Globus pallidus (tissue), 1 donor: ENCODE measurements at regions not wholly inside any gene's neighbourhood (a gene's known extent, or its start where the extent isn't known, plus 50 kb on each side); places are given as distances from the start of the nearest gene placed in this dataset.

Experiments
- DNase-seq: peaks from one replicate; pipeline ENCODE4 v3.0.0-alpha.2; 2015; ENCODE audit warnings: low spot score

- no peak for DNase-seq
Observed at GRCh38 chr18:23386317-23386716, 66.8 kb upstream of the RIOK3 start.

- DNase-seq, result no peak
Observed at GRCh38 chr18:23387265-23387664, 65.8 kb upstream of the RIOK3 start.

GRCh38 chr18:23388357-23388756 lies 64.7 kb upstream of the RIOK3 start:
- DNase-seq, result no peak

GRCh38 chr18:23391156-23391555 lies 61.9 kb upstream of the RIOK3 start:
- DNase-seq, result no peak

- no peak for DNase-seq
Observed at GRCh38 chr18:23397907-23398306, 55.2 kb upstream of the RIOK3 start.

GRCh38 chr18:23398401-23398800 lies 54.7 kb upstream of the RIOK3 start:
- DNase-seq, result no peak

GRCh38 chr18:23399067-23399466 lies 54.0 kb upstream of the RIOK3 start:
- no peak for DNase-seq

GRCh38 chr18:23400918-23401317 lies 52.2 kb upstream of the RIOK3 start:
- DNase-seq, result no peak

GRCh38 chr18:23401400-23402347 lies 51.4 kb upstream of the RIOK3 start:
- no peak for DNase-seq
